ENCODE measurements at regions not wholly inside any gene's neighbourhood (a gene's known extent, or its start where the extent isn't known, plus 50 kb on each side); places are given as distances from the start of the nearest gene placed in this dataset.

DNA sequence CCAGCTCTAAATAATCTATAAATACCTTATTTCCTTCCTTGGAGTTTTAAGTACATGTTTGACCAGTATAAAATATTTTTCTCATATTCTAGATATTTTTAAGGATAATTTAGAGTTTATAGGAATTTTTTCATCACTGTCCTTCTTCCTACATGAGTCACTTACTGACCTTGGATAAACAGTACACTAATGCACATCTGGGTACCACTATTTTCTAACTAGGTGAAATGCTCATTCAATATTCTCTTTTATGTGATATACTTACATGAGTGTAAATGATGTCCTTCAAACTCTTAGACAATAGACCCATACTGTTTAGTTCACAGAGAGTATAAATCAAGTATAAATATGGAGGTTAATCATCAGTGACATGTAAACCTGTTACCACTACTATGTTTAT, 1574.2 kb upstream of the ACVR2A start:
- Histone ChIP-seq H3K27me3 (no peaks in the 10 kb centered on the region), H3K27ac (no peak overlapping the region), H3K4me3 (ENCODE audit: low read depth in 1 of 2, low read length in 1 of 2) (no peak overlapping the region), H3K36me3 (no peaks in the 10 kb centered on the region), H3K4me1 (ENCODE audit: control insufficient read depth in 1 of 2, insufficient read depth in 1 of 2, low read depth in 1 of 2, low read length in 1 of 2) (no peaks in the 10 kb centered on the region), H3K9me3 (no peaks in the 10 kb centered on the region)
- TF ChIP-seq, protein P1, sequence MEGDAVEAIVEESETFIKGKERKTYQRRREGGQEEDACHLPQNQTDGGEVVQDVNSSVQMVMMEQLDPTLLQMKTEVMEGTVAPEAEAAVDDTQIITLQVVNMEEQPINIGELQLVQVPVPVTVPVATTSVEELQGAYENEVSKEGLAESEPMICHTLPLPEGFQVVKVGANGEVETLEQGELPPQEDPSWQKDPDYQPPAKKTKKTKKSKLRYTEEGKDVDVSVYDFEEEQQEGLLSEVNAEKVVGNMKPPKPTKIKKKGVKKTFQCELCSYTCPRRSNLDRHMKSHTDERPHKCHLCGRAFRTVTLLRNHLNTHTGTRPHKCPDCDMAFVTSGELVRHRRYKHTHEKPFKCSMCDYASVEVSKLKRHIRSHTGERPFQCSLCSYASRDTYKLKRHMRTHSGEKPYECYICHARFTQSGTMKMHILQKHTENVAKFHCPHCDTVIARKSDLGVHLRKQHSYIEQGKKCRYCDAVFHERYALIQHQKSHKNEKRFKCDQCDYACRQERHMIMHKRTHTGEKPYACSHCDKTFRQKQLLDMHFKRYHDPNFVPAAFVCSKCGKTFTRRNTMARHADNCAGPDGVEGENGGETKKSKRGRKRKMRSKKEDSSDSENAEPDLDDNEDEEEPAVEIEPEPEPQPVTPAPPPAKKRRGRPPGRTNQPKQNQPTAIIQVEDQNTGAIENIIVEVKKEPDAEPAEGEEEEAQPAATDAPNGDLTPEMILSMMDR (IDR thresholded peaks at IDR 0.05), result no peak

DNA sequence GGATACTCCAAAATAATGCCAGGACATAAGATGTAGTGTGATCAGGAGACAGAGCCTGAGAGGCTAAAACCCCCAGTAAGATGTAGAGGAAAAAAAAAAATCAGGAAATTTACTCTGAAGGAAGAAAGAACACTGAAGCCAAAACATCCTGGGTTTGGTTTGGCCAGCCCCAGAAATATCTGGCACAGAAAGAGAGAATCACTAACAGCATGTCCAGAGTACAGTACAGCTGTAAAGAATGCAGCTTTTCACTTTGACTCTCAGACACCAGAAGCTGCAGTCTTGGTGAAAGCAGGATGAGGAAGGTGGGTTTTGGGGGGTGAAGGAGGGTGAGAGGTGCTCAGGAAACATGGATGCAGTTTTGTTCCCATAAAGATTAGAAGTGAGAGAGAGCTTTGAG, 1577.7 kb upstream of the ACVR2A start:
- Histone ChIP-seq H3K27ac (no peak overlapping the region), H3K4me3 (ENCODE audit: low read depth in 1 of 2, low read length in 1 of 2) (no peak overlapping the region), H3K36me3 (no peaks in the 10 kb centered on the region), H3K9me3 (no peaks in the 10 kb centered on the region), H3K27me3 (no peaks in the 10 kb centered on the region), H3K4me1 (ENCODE audit: control insufficient read depth in 1 of 2, insufficient read depth in 1 of 2, low read depth in 1 of 2, low read length in 1 of 2) (no peaks in the 10 kb centered on the region)
- TF ChIP-seq, protein P1 (IDR thresholded peaks at IDR 0.05), result no peak

DNA sequence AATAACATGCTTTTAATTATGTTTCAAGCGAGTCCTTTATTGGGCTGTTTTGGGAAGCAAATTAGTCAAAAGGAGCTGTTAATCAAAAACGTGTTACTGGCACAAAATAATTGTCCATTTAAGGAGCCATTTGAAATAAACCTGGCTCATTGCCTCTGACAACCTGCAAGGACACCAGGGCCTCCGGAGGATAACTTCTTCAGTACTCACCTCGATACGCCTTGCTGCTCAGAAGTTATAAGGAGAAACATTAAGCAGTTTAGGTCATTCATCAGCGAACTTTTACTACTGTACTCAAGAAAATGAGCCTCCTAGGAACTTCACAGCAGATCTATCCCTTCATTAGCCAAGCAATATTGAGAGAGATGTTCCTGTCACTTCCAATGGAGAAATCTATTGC, 1579.2 kb upstream of the ACVR2A start:
- Histone ChIP-seq H3K27ac (no peak overlapping the region), H3K27me3 (no peaks in the 10 kb centered on the region), H3K36me3 (no peaks in the 10 kb centered on the region), H3K4me1 (ENCODE audit: control insufficient read depth in 1 of 2, insufficient read depth in 1 of 2, low read depth in 1 of 2, low read length in 1 of 2) (no peaks in the 10 kb centered on the region), H3K9me3 (no peaks in the 10 kb centered on the region), H3K4me3 (ENCODE audit: low read depth in 1 of 2, low read length in 1 of 2) (no peak overlapping the region)
- TF ChIP-seq, protein P1 (IDR thresholded peaks at IDR 0.05), result no peak

DNA sequence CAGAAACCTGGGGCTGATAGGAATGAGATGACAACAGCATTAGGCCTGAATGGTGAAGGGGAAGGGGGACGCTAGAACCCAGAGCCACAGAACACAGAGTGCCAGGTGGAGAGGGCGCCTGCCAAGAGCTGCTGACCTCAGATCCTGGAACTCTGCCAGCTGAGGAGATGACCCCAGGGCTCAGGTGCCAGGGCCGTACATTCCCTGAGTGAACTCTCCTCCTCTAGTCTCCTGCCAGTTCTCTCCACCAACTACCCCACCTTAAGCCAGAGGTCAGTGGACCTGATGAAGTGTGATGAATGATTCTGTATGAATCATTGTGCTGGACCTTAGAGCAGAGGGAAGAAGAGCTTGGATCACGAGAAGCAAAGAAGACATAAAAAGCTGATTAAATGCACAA, 1582.2 kb upstream of the ACVR2A start:
- no peaks in the 10 kb centered on the region for H3K4me1 ChIP-seq (ENCODE audit: control insufficient read depth in 1 of 2, insufficient read depth in 1 of 2, low read depth in 1 of 2, low read length in 1 of 2)
- TF ChIP-seq, protein P1 (IDR thresholded peaks at IDR 0.05), result no peak
- no peaks in the 10 kb centered on the region for H3K27me3 ChIP-seq
- H3K36me3 ChIP-seq, result no peaks in the 10 kb centered on the region
- no peaks in the 10 kb centered on the region for H3K9me3 ChIP-seq
- no peak overlapping the region for H3K27ac ChIP-seq
- H3K4me3 ChIP-seq (ENCODE audit: low read depth in 1 of 2, low read length in 1 of 2), result no peak overlapping the region

DNA sequence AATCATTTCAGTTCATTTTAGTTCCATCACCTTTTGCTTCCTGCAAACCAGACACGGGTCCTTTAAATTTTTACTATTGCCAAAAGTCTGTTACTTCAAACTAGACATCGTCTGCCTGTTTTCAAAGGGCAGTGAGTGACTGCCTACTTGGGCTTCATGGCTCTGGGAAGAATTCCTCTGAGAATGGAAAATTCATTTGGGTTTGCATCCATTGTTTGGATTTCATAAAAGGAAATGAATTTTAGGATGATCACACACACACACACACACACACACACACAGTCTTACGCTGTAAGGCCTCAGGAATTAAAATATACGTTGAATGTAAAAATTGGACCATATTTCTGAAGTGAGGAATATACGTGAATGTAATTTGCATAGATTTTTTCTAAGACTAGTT, 1584.3 kb upstream of the ACVR2A start:
- H3K4me3 ChIP-seq (ENCODE audit: low read depth in 1 of 2, low read length in 1 of 2), result no peak overlapping the region
- no peak overlapping the region for H3K27ac ChIP-seq
- no peaks in the 10 kb centered on the region for H3K9me3 ChIP-seq
- H3K4me1 ChIP-seq (ENCODE audit: control insufficient read depth in 1 of 2, insufficient read depth in 1 of 2, low read depth in 1 of 2, low read length in 1 of 2), result no peaks in the 10 kb centered on the region
- H3K36me3 ChIP-seq, result no peaks in the 10 kb centered on the region
- H3K27me3 ChIP-seq, result no peaks in the 10 kb centered on the region
- TF ChIP-seq, protein P1 (IDR thresholded peaks at IDR 0.05), result no peak

DNA sequence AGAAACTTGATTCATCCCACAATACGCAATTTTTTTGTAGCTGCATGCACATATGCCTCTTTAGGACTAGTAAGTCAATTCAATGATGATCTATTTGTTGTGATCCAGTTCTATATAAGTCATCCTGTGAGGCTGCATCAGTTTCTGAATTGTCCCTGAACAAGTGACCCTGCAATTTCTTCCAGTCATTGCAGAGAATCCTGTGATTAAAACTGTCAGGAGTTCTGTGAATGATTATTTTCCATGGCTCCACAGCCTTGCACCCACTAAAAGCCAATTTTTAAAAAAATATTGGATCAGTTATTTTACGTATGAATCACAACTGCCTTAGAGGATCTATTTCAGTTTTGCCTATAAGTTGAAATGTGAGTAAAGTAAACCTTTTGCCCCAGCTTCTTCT, 1585.0 kb upstream of the ACVR2A start:
- H3K27ac ChIP-seq, result no peak overlapping the region
- no peaks in the 10 kb centered on the region for H3K36me3 ChIP-seq
- no peaks in the 10 kb centered on the region for H3K27me3 ChIP-seq
- H3K9me3 ChIP-seq, result no peaks in the 10 kb centered on the region
- H3K4me1 ChIP-seq (ENCODE audit: control insufficient read depth in 1 of 2, insufficient read depth in 1 of 2, low read depth in 1 of 2, low read length in 1 of 2), result no peaks in the 10 kb centered on the region
- TF ChIP-seq, protein P1 (IDR thresholded peaks at IDR 0.05), result no peak
- no peak overlapping the region for H3K4me3 ChIP-seq (ENCODE audit: low read depth in 1 of 2, low read length in 1 of 2)

All from neutrophil (primary cell).